GM06990 (cell line): ENCODE measurements at regions not wholly inside any gene's neighbourhood (a gene's known extent, or its start where the extent isn't known, plus 50 kb on each side); places are given as distances from the start of the nearest gene placed in this dataset.

Experiments
- DNase-seq: peaks from one replicate; pipeline ENCODE4 v3.0.0-alpha.2; 2011; ENCODE audit not compliant: insufficient read length; ENCODE audit errors: extremely low read depth
- H3K27me3 ChIP-seq: replicated peaks from 2 replicates; pipeline ENCODE4 v1.6.0; 2011; ENCODE audit warnings: low read length; ENCODE audit not compliant: control insufficient read depth, insufficient read depth
- H3K36me3 ChIP-seq: 2 replicates; pipeline ENCODE4 v1.5.1; 2011; ENCODE audit warnings: low read length; ENCODE audit not compliant: control insufficient read depth, insufficient read depth
- H3K4me3 ChIP-seq: replicated peaks from 2 replicates; pipeline ENCODE4 v1.5.1; 2011; ENCODE audit warnings: low read depth, mild to moderate bottlenecking, control low read depth, low read length
- TF ChIP-seq, protein P1 (sequence below): IDR thresholded peaks from 2 replicates; pipeline ENCODE4 v1.5.1; 2011; ENCODE audit warnings: low read length, control low read depth, mild to moderate bottlenecking, inconsistent platforms; ENCODE audit not compliant: insufficient read depth, poor library complexity, severe bottlenecking

DNA sequence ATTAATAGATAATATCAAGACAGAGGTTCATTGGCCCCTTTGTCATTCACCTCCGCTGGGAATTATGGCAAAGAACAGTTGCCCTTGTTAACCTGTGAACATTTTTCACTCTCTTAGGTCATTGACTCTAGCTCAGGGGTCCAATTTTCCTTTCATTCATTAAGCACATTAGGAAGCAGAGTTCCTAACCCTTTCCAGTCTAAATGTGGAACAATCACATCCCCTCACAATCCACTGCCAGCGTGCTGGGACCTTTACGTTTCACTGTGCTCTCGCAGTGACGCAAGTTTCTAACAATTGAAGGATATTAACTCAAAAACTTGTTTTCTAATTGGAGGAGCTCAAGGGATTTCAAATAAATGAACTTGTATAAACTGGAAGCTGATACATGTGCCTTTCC, 79.3 kb upstream of the MEOX2 start:
- no peak overlapping the region for H3K4me3 ChIP-seq
- TF ChIP-seq, protein P1, sequence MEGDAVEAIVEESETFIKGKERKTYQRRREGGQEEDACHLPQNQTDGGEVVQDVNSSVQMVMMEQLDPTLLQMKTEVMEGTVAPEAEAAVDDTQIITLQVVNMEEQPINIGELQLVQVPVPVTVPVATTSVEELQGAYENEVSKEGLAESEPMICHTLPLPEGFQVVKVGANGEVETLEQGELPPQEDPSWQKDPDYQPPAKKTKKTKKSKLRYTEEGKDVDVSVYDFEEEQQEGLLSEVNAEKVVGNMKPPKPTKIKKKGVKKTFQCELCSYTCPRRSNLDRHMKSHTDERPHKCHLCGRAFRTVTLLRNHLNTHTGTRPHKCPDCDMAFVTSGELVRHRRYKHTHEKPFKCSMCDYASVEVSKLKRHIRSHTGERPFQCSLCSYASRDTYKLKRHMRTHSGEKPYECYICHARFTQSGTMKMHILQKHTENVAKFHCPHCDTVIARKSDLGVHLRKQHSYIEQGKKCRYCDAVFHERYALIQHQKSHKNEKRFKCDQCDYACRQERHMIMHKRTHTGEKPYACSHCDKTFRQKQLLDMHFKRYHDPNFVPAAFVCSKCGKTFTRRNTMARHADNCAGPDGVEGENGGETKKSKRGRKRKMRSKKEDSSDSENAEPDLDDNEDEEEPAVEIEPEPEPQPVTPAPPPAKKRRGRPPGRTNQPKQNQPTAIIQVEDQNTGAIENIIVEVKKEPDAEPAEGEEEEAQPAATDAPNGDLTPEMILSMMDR, result no peak
- no peaks in the 10 kb centered on the region for H3K27me3 ChIP-seq
- no peak for DNase-seq
- H3K36me3 ChIP-seq, result no peaks in the 10 kb centered on the region

DNA sequence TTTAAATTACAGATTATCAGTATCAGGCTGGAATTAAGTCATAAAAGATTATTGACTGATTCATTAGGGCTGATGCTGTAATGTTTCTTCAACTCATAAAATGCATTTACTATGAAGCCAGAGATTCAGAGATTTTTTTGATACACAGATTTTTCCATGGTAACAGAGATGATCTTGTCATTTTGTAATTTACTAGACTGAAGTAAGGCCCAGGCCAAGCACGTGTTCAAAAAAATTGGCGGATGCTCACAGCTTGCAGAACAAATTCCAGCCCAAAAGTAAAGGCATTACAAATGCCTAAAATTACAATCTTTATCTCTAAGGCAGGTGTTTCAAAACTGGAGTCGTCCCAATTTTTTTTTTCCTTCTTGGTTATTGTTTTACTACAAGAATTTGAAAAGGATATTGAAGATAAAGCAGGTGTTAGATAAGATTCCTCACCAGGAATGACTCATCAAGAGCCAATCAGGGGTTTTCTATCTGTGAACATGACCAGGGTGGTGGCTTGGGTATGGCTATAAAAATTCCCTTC, 78.4 kb upstream of the MEOX2 start:
- DNase-seq, result no peak
- H3K36me3 ChIP-seq, result no peaks in the 10 kb centered on the region
- TF ChIP-seq, protein P1, result no peak
- H3K27me3 ChIP-seq, result no peaks in the 10 kb centered on the region
- H3K4me3 ChIP-seq, result no peak overlapping the region

DNA sequence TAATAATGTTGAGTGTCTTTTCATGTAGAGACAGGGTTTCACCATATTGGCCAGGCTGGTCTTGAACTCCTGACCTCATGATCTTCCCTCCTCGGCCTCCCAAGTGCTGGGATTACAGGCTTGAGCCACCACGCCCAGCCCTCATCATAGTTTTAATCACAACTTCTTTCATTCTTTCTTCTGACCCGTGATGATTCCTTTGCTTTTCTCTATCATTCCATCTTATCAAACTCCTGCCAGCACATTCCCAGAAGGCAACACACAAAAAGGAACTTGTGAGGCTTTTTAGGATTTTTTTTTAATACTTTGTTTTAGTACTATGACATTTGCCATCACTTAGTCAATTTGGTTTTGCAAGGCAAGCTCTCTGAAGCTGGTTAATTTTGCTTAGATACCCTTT, 77.5 kb upstream of the MEOX2 start:
- no peak overlapping the region for H3K4me3 ChIP-seq
- H3K27me3 ChIP-seq, result no peaks in the 10 kb centered on the region
- no peak for DNase-seq
- no peaks in the 10 kb centered on the region for H3K36me3 ChIP-seq
- TF ChIP-seq, protein P1, result no peak

DNA sequence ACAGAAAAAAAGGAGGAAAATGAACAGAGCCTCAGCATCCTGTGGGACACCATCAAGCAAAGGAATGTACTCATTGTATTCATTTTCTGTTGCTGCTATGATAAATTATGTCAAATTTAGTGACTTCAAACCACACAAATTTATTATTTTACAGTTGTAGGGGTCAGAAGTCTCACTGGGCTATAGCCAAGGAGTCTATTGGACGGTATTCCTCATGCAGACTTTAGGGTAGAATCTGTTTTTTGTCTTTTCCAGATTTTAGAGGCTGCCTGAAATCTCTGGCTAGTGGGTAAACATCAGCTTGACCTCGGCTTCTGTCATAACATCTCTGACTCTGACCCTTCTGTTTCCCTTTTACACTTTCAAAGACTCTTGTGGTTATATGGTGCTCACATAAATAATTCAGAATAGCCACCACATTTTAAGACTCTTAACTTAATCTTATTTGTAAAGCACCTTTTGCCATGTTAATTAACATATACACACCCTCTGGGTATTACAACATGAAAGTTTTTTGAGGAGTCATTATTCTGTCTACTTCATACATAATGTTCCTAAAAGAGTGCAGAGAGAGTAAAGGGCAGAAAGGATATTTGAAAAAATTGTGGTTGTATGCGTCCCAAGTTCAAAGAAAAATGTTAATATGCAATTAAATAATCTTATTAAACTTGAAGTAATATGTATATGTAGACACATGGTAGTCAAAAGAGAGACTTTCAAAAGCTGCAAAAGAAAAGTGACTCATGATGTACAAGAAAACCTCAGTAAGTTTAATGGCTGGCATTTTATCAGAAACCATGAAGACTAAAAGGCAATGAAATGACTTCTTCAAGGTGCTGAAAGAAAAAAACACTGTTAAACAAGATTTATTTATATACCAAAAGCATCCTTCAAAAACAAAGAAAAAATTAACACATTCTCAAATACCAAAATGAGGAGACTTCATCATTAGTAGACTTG, 70.8 kb upstream of the MEOX2 start:
- TF ChIP-seq, protein P1, result no peak
- H3K4me3 ChIP-seq, result no peak overlapping the region
- no peaks in the 10 kb centered on the region for H3K27me3 ChIP-seq
- no peaks in the 10 kb centered on the region for H3K36me3 ChIP-seq
- no peak for DNase-seq

DNA sequence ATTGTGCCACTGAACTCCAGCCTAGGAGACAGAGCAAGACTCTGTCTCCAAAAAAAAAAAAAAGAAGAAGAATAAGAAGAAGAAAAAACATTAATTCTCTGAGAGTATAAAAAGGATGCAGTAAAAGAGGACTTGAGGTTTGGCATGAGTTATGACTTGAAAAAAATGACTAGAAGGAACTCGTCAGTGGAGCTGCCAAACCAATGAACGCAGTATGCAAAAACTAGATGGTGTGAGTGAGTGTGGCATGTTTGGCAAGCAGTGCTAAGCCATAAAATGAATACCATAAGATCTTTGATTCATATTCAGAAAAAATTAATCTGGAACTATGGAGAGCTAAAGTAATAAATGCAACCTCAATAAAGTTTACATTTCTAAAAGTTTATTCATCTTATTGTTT, 68.6 kb upstream of the MEOX2 start:
- DNase-seq, result no peak

More for the DNA sequence above, 68.6 kb upstream of the MEOX2 start:
- TF ChIP-seq, protein P1, result no peak
- H3K27me3 ChIP-seq, result no peaks in the 10 kb centered on the region
- no peak overlapping the region for H3K4me3 ChIP-seq
- no peaks in the 10 kb centered on the region for H3K36me3 ChIP-seq
